HEK293T (cell line): ENCODE measurements at regions not wholly inside any gene's neighbourhood (a gene's known extent, or its start where the extent isn't known, plus 50 kb on each side); places are given as distances from the start of the nearest gene placed in this dataset.

Source experiments
- CTCF ChIA-PET: fragments of 350-600 bp; formaldehyde crosslinking; extraction: SDS; loops from one replicate; lab custom pipeline; 2021; ENCODE audit warnings: antibody characterized with exemption, inconsistent platforms; lab: Yijun Ruan, JAX
- POLR2A ChIA-PET: fragments of 350-600 bp; formaldehyde crosslinking; extraction: SDS; loops from one replicate; lab custom pipeline; 2020; ENCODE audit warnings: antibody characterized with exemption, inconsistent platforms; lab: Yijun Ruan, JAX
- DNase-seq: peaks from one replicate; pipeline ENCODE4 v3.0.0; 2012; ENCODE audit warnings: mixed read lengths; ENCODE audit errors: extremely low spot score
- ARNT ChIP-seq: fragments of 450-650 bp; IDR thresholded peaks from 2 replicates; pipeline ENCODE4 v1.6.1; 2017; ENCODE audit warnings: mild to moderate bottlenecking
- BHLHE40 ChIP-seq: fragments of 450-650 bp; IDR thresholded peaks from 2 replicates; pipeline ENCODE4 v1.6.1; 2016; ENCODE audit warnings: mild to moderate bottlenecking, moderate library complexity, borderline replicate concordance
- CTBP1 ChIP-seq: fragments of 450-650 bp; IDR thresholded peaks from 2 replicates; pipeline ENCODE4 v1.6.1; 2016; ENCODE audit warnings: borderline replicate concordance
- ELF4 ChIP-seq: fragments of 450-650 bp; IDR thresholded peaks from 2 replicates; pipeline ENCODE4 v1.6.1; 2017; ENCODE audit warnings: antibody characterized with exemption
- FOXA1 ChIP-seq: fragments of 450-650 bp; IDR thresholded peaks from 2 replicates; pipeline ENCODE4 v1.6.1; 2016; ENCODE audit warnings: mild to moderate bottlenecking
- FOXK2 ChIP-seq: fragments of 450-650 bp; IDR thresholded peaks from 2 replicates; pipeline ENCODE4 v1.6.1; 2016; ENCODE audit warnings: mild to moderate bottlenecking
- FOXM1 ChIP-seq: fragments of 450-650 bp; IDR thresholded peaks from 2 replicates; pipeline ENCODE4 v1.6.1; 2017; ENCODE audit warnings: mild to moderate bottlenecking, borderline replicate concordance
- HDGF ChIP-seq: fragments of 450-650 bp; IDR thresholded peaks from 2 replicates; pipeline ENCODE4 v1.6.1; 2017; ENCODE audit warnings: antibody characterized with exemption, borderline replicate concordance
- L3MBTL2 ChIP-seq: fragments of 450-650 bp; conservative IDR thresholded peaks from 2 replicates; pipeline ENCODE4 v1.6.1; 2016; ENCODE audit warnings: mild to moderate bottlenecking
- LEF1 ChIP-seq: fragments of 450-650 bp; IDR thresholded peaks from 2 replicates; pipeline ENCODE4 v1.6.1; 2017; ENCODE audit warnings: mild to moderate bottlenecking, borderline replicate concordance
- NFRKB ChIP-seq: fragments of 450-650 bp; IDR thresholded peaks from 2 replicates; pipeline ENCODE4 v1.6.1; 2016; ENCODE audit warnings: mild to moderate bottlenecking, moderate library complexity
- SP1 ChIP-seq: fragments of 450-650 bp; IDR thresholded peaks from 2 replicates; pipeline ENCODE4 v1.6.1; 2017
- SUZ12 ChIP-seq: fragments of 450-650 bp; IDR thresholded peaks from 2 replicates; pipeline ENCODE4 v1.6.1; 2016; ENCODE audit warnings: mild to moderate bottlenecking
- TARDBP ChIP-seq: fragments of 450-650 bp; IDR thresholded peaks from 2 replicates; pipeline ENCODE4 v1.6.1; 2016
- ZNF384 ChIP-seq: fragments of 450-650 bp; IDR thresholded peaks from 2 replicates; pipeline ENCODE4 v1.6.1; 2016
- TF ChIP-seq, protein P1 (sequence below): fragments of 450-650 bp; IDR thresholded peaks from 2 replicates; pipeline ENCODE4 v1.6.1; 2016

DNA sequence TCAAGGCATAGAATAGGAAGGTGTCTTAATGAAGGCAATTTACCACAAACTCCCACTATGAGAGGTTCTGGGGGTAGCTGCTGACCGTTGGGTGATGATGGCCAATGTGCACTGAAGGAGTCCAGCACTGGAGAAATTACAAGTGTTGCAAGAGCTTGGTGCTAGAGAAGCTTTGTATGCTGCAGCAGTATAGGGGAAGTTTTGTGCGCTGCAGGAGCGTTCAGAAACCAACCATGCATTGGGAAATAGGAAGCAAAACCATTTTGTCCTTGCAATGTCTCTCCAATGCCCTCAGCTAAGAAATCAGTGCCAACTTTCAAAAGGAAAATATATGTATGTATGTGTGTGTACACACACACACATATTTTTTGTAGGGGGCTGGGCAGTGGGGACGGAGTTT is 441.6 kb upstream of the NAALADL2 start:
- CTCF ChIA-PET: interaction anchor here (0.6 kb wide), 1 partner anchor 168 kb away, joined by 3 read pairs; no protein-coding TSS in a partner anchor
- TF ChIP-seq CTBP1 (no peak), FOXA1 (no peak), SP1 (no peak), LEF1 (no peak)
- TF ChIP-seq, protein P1, sequence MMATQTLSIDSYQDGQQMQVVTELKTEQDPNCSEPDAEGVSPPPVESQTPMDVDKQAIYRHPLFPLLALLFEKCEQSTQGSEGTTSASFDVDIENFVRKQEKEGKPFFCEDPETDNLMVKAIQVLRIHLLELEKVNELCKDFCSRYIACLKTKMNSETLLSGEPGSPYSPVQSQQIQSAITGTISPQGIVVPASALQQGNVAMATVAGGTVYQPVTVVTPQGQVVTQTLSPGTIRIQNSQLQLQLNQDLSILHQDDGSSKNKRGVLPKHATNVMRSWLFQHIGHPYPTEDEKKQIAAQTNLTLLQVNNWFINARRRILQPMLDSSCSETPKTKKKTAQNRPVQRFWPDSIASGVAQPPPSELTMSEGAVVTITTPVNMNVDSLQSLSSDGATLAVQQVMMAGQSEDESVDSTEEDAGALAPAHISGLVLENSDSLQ: no peak
- POLR2A ChIA-PET: no interaction called here
- no peak for DNase-seq

DNA sequence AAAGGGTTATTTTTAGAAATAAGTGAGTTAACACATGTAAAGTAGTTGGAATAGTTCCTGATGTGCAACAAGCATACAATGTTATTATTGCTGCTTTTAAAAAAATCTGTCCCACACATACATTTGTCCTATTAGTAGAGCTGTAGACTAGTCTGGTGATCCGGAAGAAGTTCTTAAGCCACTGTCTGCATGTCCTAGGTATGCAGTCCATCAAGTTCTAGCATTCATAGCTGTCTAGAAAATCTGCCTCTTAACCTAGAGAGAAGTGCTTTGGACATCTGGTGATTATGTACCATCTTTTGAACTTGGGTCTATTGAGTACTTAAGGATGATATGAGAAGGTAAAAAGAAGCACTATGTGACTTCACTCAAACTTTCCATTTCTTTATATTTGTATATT is 439.9 kb upstream of the NAALADL2 start:
- DNase-seq: no peak
- TF ChIP-seq CTBP1: no peak
- no peak for TF ChIP-seq BHLHE40
- no peak for TF ChIP-seq ARNT
- CTCF ChIA-PET: no interaction called here
- POLR2A ChIA-PET: no interaction called here

DNA sequence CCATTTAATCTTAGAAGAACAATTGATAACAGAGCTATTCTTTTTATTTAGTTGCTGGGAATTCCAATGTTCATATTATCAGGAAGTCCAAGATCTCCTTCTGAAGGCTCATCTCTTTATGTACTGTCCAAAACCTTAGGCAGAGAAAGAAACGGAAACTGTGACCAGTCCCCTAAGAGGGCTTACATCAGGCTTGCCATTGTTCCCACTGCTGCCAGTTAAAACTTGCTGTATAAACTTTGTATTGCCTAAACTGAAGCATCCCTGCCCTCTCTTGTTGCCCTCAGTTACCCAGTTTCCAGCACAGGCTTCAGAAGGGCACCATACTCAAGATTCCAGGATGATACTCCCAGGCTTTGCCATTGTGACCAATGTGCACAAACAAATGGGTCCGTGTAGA is 435.2 kb upstream of the NAALADL2 start:
- CTCF ChIA-PET: no interaction called here
- POLR2A ChIA-PET: no interaction called here
- TF ChIP-seq ELF4: no peak
- no peak for TF ChIP-seq FOXA1
- no peak for TF ChIP-seq ARNT
- TF ChIP-seq, protein P1: no peak
- TF ChIP-seq L3MBTL2: no peak
- TF ChIP-seq FOXM1: no peak
- no peak for TF ChIP-seq SUZ12
- TF ChIP-seq HDGF: no peak
- no peak for DNase-seq

DNA sequence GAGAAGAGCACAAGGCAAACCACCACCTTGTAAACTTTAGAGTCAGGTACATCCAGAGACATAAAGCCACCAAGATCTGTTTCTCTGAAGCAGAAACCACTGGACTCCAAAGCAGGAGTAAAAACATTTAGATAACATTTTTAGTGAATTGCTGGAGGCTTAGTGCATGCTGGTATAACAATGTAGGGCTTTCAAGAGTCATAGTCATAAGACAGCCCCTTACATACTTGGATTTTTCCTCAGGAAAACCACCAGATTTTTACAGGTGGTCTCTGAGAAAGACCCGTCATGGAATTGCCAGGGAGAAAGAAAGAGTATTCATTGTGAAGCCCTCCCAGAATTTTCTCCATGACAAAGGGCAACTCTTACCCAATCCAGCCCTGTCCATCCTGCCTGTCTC is 434.5 kb upstream of the NAALADL2 start:
- no peak for TF ChIP-seq FOXM1
- TF ChIP-seq SP1: no peak
- TF ChIP-seq NFRKB: no peak
- TF ChIP-seq FOXK2: no peak
- TF ChIP-seq FOXA1: no peak
- no peak for TF ChIP-seq LEF1
- no peak for TF ChIP-seq ZNF384
- no peak for TF ChIP-seq HDGF
- no peak for TF ChIP-seq CTBP1
- TF ChIP-seq BHLHE40: no peak
- TF ChIP-seq L3MBTL2: no peak
- no peak for TF ChIP-seq SUZ12
- ChIA-PET CTCF (no interaction called here), POLR2A (no interaction called here)
- no peak for DNase-seq

DNA sequence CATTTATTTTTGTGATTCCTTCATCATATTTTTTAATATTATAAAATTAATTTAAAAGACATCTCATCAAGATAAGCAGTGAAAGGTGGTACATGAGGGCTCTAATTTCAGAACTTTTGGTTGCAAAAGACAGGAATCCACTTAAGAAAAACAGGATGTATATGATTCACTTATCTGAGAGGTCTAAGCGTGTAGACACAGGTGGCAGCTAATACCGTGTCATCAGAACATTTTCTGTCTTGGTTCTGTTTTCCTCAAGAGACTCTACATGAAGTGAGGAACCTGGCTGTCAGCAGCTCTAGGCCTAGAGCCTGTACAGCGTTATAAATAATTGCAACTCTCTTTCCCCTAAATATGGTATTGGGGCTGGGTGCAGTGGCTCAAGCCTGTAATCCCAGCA is 433.7 kb upstream of the NAALADL2 start:
- POLR2A ChIA-PET: no interaction called here
- DNase-seq: no peak
- TF ChIP-seq BHLHE40 (no peak), ARNT (no peak), SP1 (no peak), CTBP1 (no peak), FOXK2 (no peak), FOXM1 (no peak), L3MBTL2 (no peak), ZNF384 (no peak), LEF1 (no peak), HDGF (no peak), ELF4 (no peak), FOXA1 (no peak), TARDBP (no peak), SUZ12 (no peak), NFRKB (no peak)
- TF ChIP-seq, protein P1: no peak
- CTCF ChIA-PET: no interaction called here

DNA sequence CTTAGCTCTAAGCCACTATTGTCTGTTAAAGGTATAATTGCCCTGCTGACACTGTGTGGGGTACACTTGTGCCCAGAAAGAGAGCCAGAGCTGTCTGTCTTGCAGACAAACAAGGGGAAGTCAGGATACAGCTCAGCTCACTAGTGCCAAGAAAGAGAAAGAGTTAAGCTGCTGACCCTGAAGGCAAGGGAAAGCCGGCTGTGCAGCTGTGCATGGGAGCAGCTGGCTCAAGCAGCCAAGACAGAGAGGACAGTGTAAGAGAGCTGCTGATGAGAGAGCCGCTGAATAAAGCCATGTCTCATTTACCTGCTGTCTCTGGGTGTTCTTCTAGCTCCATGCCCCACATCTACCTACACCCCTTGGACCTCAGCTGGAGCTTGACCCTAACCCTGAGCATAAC is 428.1 kb upstream of the NAALADL2 start:
- ChIA-PET CTCF (no interaction called here), POLR2A (interaction anchor here (1.9 kb wide), 1 partner anchor 10 kb away, joined by 7 read pairs; no protein-coding TSS in a partner anchor)
- DNase-seq: no peak
- no peak for TF ChIP-seq ARNT

DNA sequence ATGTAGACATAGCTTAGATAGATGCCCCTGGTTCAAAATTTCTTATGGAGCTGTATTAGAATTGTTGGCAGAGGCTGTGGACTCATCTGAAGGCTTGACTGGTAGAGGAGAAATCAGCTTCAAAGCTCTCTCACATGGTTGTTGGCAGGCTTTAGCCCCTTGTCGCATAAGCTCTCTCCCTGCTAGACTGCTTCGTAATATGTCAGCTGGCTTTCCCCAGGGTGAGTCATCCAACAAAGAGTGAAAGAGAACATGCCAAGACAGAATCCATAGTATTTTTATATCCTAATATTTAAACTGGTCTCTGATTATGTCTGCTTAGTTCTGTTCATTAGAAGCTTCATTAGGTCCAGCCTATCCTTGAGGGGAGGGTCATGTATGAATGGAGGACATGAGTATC is 427.4 kb upstream of the NAALADL2 start:
- POLR2A ChIA-PET: interaction anchor here (1.9 kb wide), 1 partner anchor 9 kb away, joined by 7 read pairs; no protein-coding TSS in a partner anchor
- CTCF ChIA-PET: no interaction called here
- TF ChIP-seq ZNF384: no peak
- no peak for TF ChIP-seq FOXK2
- no peak for TF ChIP-seq BHLHE40
- DNase-seq: no peak
